ENCODE measurements at regions not wholly inside any gene's neighbourhood (a gene's known extent, or its start where the extent isn't known, plus 50 kb on each side); places are given as distances from the start of the nearest gene placed in this dataset.

GRCh38 chr15:97747342-97747741, 213.2 kb upstream of the ARRDC4 start:
- 69 to 80% methylated on average over 5 of the region's 5 CpGs for WGBS, 2 donors
- intact Hi-C loops (cut with DNase I) = no loop called here
- no peaks in the 10 kb centered on the region for H3K36me3 ChIP-seq

DNA sequence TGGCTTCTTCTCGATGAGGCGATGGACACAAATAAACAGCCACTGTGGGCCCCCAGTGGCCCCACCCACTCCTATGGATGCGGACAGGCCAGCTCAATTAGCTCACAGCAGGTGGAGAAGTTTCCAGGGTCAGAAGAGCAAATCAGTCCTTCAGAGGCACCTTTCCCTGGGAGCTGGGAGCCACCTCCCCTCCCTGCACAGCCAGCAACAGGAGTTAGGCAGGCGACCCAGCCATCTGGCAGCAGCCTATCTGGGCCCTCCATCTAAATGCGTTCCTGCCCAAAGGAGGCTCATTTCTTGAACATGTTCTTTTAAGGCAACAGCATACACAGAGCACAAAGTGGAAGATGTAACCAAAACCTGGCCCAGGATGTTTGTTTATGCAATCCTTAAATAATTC, 211.9 kb upstream of the ARRDC4 start:
- WGBS, 2 donors = 71% methylated on average over 5 of the region's 5 CpGs
- no peaks in the 10 kb centered on the region for H3K36me3 ChIP-seq
- intact Hi-C loops (cut with DNase I) = no loop called here
- H3K27me3 ChIP-seq = no peaks in the 10 kb centered on the region
- no peaks in the 10 kb centered on the region for H3K4me1 ChIP-seq
- no peak overlapping the region for H3K4me3 ChIP-seq (replicated peaks in 1 of 3)
- no peak overlapping the region for H3K27ac ChIP-seq
- no peaks in the 10 kb centered on the region for H3K9me3 ChIP-seq
- TF ChIP-seq, protein P1, sequence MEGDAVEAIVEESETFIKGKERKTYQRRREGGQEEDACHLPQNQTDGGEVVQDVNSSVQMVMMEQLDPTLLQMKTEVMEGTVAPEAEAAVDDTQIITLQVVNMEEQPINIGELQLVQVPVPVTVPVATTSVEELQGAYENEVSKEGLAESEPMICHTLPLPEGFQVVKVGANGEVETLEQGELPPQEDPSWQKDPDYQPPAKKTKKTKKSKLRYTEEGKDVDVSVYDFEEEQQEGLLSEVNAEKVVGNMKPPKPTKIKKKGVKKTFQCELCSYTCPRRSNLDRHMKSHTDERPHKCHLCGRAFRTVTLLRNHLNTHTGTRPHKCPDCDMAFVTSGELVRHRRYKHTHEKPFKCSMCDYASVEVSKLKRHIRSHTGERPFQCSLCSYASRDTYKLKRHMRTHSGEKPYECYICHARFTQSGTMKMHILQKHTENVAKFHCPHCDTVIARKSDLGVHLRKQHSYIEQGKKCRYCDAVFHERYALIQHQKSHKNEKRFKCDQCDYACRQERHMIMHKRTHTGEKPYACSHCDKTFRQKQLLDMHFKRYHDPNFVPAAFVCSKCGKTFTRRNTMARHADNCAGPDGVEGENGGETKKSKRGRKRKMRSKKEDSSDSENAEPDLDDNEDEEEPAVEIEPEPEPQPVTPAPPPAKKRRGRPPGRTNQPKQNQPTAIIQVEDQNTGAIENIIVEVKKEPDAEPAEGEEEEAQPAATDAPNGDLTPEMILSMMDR (IDR thresholded peaks at IDR 0.05) = no peak
- no peak for DNase-seq

More at GRCh38 chr15:97747342-97747741, 213.2 kb upstream of the ARRDC4 start:
- TF ChIP-seq, protein P1 (IDR thresholded peaks at IDR 0.05) = no peak
- no peak for TF ChIP-seq POLR2A (IDR thresholded peaks at IDR 0.05)
- Histone ChIP-seq H3K4me1 (no peaks in the 10 kb centered on the region), H3K4me3 (replicated peaks in 1 of 3) (no peak overlapping the region), H3K27me3 (no peaks in the 10 kb centered on the region), H3K27ac (no peak overlapping the region), H3K9me3 (no peaks in the 10 kb centered on the region)
- no peak for DNase-seq

DNA sequence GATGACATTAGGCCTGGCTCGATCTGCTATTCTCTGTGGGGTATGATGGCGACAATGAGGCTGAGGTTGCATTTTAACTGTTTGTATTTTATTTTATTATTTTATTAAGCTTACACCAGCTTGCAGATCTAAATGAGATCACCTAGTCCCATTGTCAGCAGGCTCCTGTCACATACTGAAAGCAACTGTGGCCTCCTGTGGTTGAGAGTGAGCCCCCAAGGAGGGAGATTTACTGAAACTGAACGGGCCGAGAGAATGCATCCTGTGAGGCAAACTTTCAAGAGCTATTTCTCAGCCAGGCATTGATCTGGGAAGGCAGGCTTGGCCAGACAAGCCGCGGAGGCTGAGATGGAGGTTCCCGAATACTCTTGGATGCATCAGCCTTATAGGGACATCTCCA, 210.4 kb upstream of the ARRDC4 start:
- Histone ChIP-seq H3K27me3 (no peaks in the 10 kb centered on the region), H3K4me1 (no peaks in the 10 kb centered on the region), H3K27ac (no peak overlapping the region), H3K9me3 (no peaks in the 10 kb centered on the region), H3K36me3 (no peaks in the 10 kb centered on the region), H3K4me3 (replicated peaks in 1 of 3) (no peak overlapping the region)
- DNase-seq = no peak
- 60 to 64% methylated on average over 7 of the region's 7 CpGs for WGBS, 2 donors
- TF ChIP-seq POLR2A (IDR thresholded peaks at IDR 0.05) = no peak
- TF ChIP-seq, protein P1 (IDR thresholded peaks at IDR 0.05) = no peak
- intact Hi-C loops (cut with DNase I) = no loop called here

DNA sequence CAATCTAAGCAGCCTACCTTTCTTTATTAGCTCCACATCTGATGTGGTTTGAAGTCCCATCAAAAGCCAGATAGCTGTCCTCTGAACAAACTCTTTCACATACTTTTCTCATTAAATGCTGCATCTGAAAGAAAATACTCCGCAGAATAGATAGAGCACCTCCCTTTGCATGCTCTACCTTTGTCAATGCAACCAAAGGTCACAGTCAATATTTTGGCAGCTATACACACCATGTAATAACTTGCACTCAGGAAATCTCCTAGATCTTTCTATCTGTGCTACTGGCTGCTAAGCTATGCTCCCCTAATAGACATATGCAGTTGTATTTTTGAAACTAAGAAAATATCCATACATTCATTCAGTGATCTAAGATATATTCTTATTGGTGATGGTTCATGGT, 204.8 kb upstream of the ARRDC4 start:
- H3K4me1 ChIP-seq = no peaks in the 10 kb centered on the region
- no peaks in the 10 kb centered on the region for H3K36me3 ChIP-seq
- no peak overlapping the region for H3K4me3 ChIP-seq (replicated peaks in 1 of 3)
- no peak for DNase-seq
- no peaks in the 10 kb centered on the region for H3K27me3 ChIP-seq
- 75 to 92% methylated on average over 1 of the region's 1 CpG for WGBS, 2 donors
- H3K9me3 ChIP-seq = no peaks in the 10 kb centered on the region
- intact Hi-C loops (cut with DNase I) = no loop called here
- TF ChIP-seq, protein P1 (IDR thresholded peaks at IDR 0.05) = no peak
- TF ChIP-seq POLR2A (IDR thresholded peaks at IDR 0.05) = no peak
- H3K27ac ChIP-seq = no peak overlapping the region

DNA sequence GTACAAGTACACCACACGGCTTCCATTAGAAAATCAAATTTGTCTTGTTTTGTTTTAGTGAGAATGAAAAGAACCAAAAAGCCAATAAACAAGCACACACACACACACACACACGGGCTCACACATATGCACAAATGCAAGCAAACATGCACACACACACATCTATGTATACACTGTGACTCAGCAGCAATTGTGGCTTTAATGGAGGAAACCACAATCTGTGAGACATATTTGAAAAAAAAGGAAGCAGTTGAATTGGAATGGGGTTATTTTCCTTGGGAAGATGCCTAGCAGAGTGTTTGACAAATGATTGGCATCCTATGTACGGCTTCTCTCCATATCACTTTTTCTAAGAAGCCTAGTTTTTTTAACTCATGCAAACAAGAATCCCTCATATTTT, 201.1 kb upstream of the ARRDC4 start:
- no peaks in the 10 kb centered on the region for H3K4me1 ChIP-seq
- intact Hi-C loops (cut with DNase I) = no loop called here
- H3K36me3 ChIP-seq = no peaks in the 10 kb centered on the region
- no peak for DNase-seq
- no peak overlapping the region for H3K4me3 ChIP-seq (replicated peaks in 1 of 3)
- TF ChIP-seq, protein P1 (IDR thresholded peaks at IDR 0.05) = no peak
- no peak for TF ChIP-seq POLR2A (IDR thresholded peaks at IDR 0.05)
- no peaks in the 10 kb centered on the region for H3K27me3 ChIP-seq
- no peaks in the 10 kb centered on the region for H3K9me3 ChIP-seq
- H3K27ac ChIP-seq = no peak overlapping the region
- WGBS, 2 donors = 79 to 83% methylated on average over 3 of the region's 3 CpGs

Data from thyroid gland (tissue), 4 donors.